Neural cell (in vitro differentiated cells): ENCODE measurements at regions not wholly inside any gene's neighbourhood (a gene's known extent, or its start where the extent isn't known, plus 50 kb on each side); places are given as distances from the start of the nearest gene placed in this dataset.

ENCODE experiments used
- EP300 ChIP-seq: fragments of 450-650 bp; conservative IDR thresholded peaks from 2 replicates; pipeline ENCODE4 v1.6.1; 2014; ENCODE audit warnings: antibody characterized with exemption, mild to moderate bottlenecking, moderate library complexity; ENCODE audit not compliant: poor library complexity, severe bottlenecking
- EZH2 ChIP-seq: fragments of 200-600, 300-800 bp; shearing (Covaris generic), sonication (generic); IDR thresholded peaks from 2 replicates; pipeline ENCODE4 v1.6.1; 2014; ENCODE audit warnings: antibody characterized with exemption, low read length, borderline replicate concordance, mild to moderate bottlenecking; ENCODE audit not compliant: insufficient read depth, poor library complexity, severe bottlenecking
- POLR2AphosphoS5 ChIP-seq: IDR thresholded peaks from 2 replicates; pipeline ENCODE4 v1.6.1; 2012
- RAD21 ChIP-seq: fragments of 450-650 bp; conservative IDR thresholded peaks from 2 replicates; pipeline ENCODE4 v1.6.1; 2014; ENCODE audit warnings: antibody characterized with exemption, mild to moderate bottlenecking, moderate library complexity
- SMC3 ChIP-seq: fragments of 450-650 bp; conservative IDR thresholded peaks from 2 replicates; pipeline ENCODE4 v1.6.1; 2014; ENCODE audit warnings: antibody characterized with exemption, mild to moderate bottlenecking, moderate library complexity; ENCODE audit not compliant: poor library complexity
- TAF1 ChIP-seq: IDR thresholded peaks from 2 replicates; pipeline ENCODE4 v1.6.1; 2012; ENCODE audit warnings: low read depth
- TF ChIP-seq, protein P1 (sequence below): fragments of 450-650 bp; IDR thresholded peaks from 2 replicates; pipeline ENCODE4 v1.5.1; 2014; ENCODE audit warnings: antibody characterized with exemption, mild to moderate bottlenecking, moderate library complexity; ENCODE audit not compliant: poor library complexity, severe bottlenecking
- TF ChIP-seq, protein P2 (sequence below): IDR thresholded peaks from 2 replicates; pipeline ENCODE4 v1.6.1; 2012; ENCODE audit warnings: borderline replicate concordance

DNA sequence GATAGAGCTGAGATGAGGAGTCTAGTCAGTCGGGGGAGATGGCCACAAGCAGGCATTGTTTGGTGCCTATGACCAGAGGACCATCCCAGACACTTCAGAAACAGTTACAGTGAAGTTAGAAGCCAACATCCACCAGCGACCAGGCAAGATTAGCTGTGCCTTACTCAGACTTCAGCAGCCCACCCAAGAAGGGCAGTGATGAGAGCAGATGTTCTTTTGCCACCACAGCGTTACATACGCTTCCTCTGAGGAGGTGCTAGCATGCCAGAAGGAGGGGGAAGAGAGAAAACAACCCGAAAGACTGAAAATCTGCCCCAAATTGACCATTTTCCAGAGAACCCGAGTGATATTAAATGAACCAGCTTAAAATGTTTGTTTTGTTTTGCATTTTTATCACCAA lies 186.8 kb downstream of the PRL start:
- no peak for TF ChIP-seq EZH2
- TF ChIP-seq RAD21: no peak
- no peak for TF ChIP-seq SMC3
- TF ChIP-seq, protein P1, sequence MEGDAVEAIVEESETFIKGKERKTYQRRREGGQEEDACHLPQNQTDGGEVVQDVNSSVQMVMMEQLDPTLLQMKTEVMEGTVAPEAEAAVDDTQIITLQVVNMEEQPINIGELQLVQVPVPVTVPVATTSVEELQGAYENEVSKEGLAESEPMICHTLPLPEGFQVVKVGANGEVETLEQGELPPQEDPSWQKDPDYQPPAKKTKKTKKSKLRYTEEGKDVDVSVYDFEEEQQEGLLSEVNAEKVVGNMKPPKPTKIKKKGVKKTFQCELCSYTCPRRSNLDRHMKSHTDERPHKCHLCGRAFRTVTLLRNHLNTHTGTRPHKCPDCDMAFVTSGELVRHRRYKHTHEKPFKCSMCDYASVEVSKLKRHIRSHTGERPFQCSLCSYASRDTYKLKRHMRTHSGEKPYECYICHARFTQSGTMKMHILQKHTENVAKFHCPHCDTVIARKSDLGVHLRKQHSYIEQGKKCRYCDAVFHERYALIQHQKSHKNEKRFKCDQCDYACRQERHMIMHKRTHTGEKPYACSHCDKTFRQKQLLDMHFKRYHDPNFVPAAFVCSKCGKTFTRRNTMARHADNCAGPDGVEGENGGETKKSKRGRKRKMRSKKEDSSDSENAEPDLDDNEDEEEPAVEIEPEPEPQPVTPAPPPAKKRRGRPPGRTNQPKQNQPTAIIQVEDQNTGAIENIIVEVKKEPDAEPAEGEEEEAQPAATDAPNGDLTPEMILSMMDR: no peak
- no peak for TF ChIP-seq EP300
- no peak for TF ChIP-seq POLR2AphosphoS5
- TF ChIP-seq TAF1: no peak
- TF ChIP-seq, protein P2, sequence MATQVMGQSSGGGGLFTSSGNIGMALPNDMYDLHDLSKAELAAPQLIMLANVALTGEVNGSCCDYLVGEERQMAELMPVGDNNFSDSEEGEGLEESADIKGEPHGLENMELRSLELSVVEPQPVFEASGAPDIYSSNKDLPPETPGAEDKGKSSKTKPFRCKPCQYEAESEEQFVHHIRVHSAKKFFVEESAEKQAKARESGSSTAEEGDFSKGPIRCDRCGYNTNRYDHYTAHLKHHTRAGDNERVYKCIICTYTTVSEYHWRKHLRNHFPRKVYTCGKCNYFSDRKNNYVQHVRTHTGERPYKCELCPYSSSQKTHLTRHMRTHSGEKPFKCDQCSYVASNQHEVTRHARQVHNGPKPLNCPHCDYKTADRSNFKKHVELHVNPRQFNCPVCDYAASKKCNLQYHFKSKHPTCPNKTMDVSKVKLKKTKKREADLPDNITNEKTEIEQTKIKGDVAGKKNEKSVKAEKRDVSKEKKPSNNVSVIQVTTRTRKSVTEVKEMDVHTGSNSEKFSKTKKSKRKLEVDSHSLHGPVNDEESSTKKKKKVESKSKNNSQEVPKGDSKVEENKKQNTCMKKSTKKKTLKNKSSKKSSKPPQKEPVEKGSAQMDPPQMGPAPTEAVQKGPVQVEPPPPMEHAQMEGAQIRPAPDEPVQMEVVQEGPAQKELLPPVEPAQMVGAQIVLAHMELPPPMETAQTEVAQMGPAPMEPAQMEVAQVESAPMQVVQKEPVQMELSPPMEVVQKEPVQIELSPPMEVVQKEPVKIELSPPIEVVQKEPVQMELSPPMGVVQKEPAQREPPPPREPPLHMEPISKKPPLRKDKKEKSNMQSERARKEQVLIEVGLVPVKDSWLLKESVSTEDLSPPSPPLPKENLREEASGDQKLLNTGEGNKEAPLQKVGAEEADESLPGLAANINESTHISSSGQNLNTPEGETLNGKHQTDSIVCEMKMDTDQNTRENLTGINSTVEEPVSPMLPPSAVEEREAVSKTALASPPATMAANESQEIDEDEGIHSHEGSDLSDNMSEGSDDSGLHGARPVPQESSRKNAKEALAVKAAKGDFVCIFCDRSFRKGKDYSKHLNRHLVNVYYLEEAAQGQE: no peak
